Fibroblast of the aortic adventitia (primary cell): ENCODE measurements at regions not wholly inside any gene's neighbourhood (a gene's known extent, or its start where the extent isn't known, plus 50 kb on each side); places are given as distances from the start of the nearest gene placed in this dataset.
"Not testable (repeated sequence)": the region's sequence is repeated elsewhere in the genome, so short reads cannot be mapped to it uniquely, and the experiment has no call there.

ENCODE experiments used
- DNase-seq: peaks from one replicate; pipeline ENCODE4 v3.0.0-alpha.2; 2010; ENCODE audit warnings: low read depth
- H3K4me3 ChIP-seq: 2 replicates; pipeline ENCODE4 v1.5.1; 2011; ENCODE audit warnings: low read depth, mild to moderate bottlenecking, control low read depth, low read length, moderate library complexity
- CTCF ChIP-seq: IDR thresholded peaks from 2 replicates; pipeline ENCODE4 v1.5.1; 2011; ENCODE audit warnings: mild to moderate bottlenecking, low read length, control low read depth, inconsistent platforms; ENCODE audit not compliant: insufficient read depth

GRCh38 chr10:45518741-45519140, 144.7 kb downstream of the ALOX5 start:
- H3K4me3 ChIP-seq: no peak overlapping the region
- no peak for TF ChIP-seq CTCF
- no peak for DNase-seq

GRCh38 chr10:45515630-45516029, 141.6 kb downstream of the ALOX5 start:
- TF ChIP-seq CTCF: no peak
- H3K4me3 ChIP-seq: no peak overlapping the region
- DNase-seq: no peak

DNA sequence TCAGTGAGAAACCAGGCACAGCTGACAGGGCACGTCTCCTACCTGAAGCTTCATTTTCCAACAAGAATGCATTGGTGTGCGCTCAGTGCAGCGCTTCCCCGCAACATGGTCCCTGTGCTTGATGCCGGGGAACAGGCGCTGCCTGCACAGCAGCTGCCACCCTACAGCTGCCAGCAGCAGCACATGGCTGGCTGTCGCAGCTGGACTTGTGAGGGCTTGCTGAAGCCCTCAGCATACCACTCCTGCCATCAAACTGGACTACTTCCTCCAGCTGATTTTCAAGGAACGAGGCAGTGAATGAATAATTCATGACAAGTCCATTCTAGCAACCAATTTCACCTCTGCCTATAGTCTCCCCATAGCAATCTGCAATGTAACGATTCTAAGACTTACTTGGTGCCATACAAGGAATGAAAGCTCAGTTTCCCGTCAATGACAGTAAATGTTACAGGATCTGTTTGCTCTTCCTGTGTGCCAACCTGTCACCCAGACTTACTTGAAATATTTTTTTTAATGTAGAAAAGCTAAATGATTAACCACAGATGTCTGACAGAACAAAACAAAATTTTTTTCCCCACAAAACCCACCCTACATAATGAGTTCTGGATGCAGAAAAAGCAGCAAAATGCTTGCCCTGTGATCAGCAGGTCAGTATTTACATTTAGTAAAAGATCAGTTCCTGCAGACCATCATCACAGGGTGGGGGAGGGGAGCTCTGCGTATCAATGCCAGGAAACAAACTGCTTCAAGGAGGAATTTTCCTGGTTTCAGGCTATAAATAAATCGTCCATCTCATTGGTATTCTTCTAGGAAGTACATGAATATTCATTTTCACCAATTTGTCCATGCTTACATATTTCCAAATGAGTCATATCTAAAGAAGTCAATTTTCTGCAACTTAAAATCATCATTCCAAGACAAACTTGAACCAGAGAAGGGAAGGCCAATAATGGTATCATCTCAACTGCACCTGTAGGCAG, 140.6 kb downstream of the ALOX5 start:
- no peak overlapping the region for H3K4me3 ChIP-seq
- DNase-seq: peak; percentile 12
- no peak for TF ChIP-seq CTCF

GRCh38 chr10:45513551-45513950, 139.5 kb downstream of the ALOX5 start:
- TF ChIP-seq CTCF: no peak
- no peak for DNase-seq

GRCh38 chr10:45511926-45512325, 137.9 kb downstream of the ALOX5 start:
- not testable (repeated sequence) for DNase-seq, H3K4me3 ChIP-seq

More at GRCh38 chr10:45513551-45513950, 139.5 kb downstream of the ALOX5 start:
- no peak overlapping the region for H3K4me3 ChIP-seq

DNA sequence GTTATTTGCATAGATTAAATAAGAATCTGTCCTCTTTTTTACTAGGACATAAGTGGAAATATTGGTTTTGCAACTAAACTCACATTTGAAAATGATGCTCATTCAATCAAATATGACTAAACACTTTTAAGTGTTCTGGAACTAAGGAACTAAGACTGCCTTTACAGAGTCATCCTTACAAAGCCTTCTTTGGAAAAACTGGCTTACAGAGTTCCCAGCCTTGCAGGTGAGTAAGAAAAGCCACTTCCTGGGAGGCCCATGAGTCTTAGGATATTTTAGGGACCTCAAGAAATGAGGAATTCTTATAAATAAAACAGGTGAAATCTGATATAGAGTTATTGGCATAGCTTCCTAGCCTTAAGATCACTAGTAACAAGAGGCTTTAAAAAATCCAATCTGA, 135.5 kb downstream of the ALOX5 start:
- no peak overlapping the region for H3K4me3 ChIP-seq
- no peak for TF ChIP-seq CTCF
- DNase-seq: no peak

GRCh38 chr10:45505311-45505710, 131.3 kb downstream of the ALOX5 start:
- H3K4me3 ChIP-seq: no peak overlapping the region
- TF ChIP-seq CTCF: no peak
- no peak for DNase-seq
